ENCODE measurements at regions not wholly inside any gene's neighbourhood (a gene's known extent, or its start where the extent isn't known, plus 50 kb on each side); places are given as distances from the start of the nearest gene placed in this dataset.

DNA sequence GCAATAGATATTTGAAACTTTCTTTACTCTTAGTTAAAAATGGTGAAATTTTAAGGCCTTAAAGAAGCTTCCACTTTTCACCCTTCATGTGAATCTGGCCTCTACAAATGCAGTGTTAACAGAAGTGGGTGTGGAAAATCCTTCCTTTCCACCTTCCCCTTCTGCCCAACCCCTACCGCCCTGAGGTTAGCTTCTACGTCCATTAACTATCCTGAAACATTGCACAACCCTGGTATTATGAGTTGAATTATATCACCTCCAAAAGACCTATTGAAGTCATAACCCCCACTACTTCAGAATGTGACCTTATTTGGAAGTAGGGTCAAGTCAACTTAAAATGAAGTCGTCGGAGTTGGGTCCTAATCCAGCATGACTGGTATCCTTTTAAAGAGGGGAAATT is 80.8 kb upstream of the ACSL3 start:
- no peak overlapping the region for H3K4me3 ChIP-seq (ENCODE audit: low read depth in 1 of 2, low read length in 2 of 2)
- H3K27ac ChIP-seq (ENCODE audit: low read length) = no peak overlapping the region
- no peaks in the 10 kb centered on the region for H3K4me1 ChIP-seq (ENCODE audit: control insufficient read depth in 1 of 2, insufficient read depth in 2 of 2, low read length in 2 of 2)
- no peaks in the 10 kb centered on the region for H3K9me3 ChIP-seq (ENCODE audit: control insufficient read depth in 1 of 2, low read length in 2 of 2)
- H3K27me3 ChIP-seq (ENCODE audit: low read depth, low read length) = no peaks in the 10 kb centered on the region
- H3K36me3 ChIP-seq (ENCODE audit: control insufficient read depth in 1 of 2, insufficient read depth in 2 of 2, low read length in 2 of 2) = no peaks in the 10 kb centered on the region

GRCh38 chr2:222782201-222782730 is 78.6 kb upstream of the ACSL3 start:
- H3K27ac ChIP-seq (ENCODE audit: low read length) = no peak overlapping the region

GRCh38 chr2:222783592-222783991 is 77.2 kb upstream of the ACSL3 start:
- Histone ChIP-seq H3K9me3 (ENCODE audit: control insufficient read depth in 1 of 2, low read length in 2 of 2) (no peaks in the 10 kb centered on the region), H3K4me1 (ENCODE audit: control insufficient read depth in 1 of 2, insufficient read depth in 2 of 2, low read length in 2 of 2) (no peaks in the 10 kb centered on the region), H3K27ac (ENCODE audit: low read length) (no peak overlapping the region), H3K4me3 (ENCODE audit: low read depth in 1 of 2, low read length in 2 of 2) (no peak overlapping the region), H3K36me3 (ENCODE audit: control insufficient read depth in 1 of 2, insufficient read depth in 2 of 2, low read length in 2 of 2) (no peaks in the 10 kb centered on the region), H3K27me3 (ENCODE audit: low read depth, low read length) (no peaks in the 10 kb centered on the region)

More at GRCh38 chr2:222782201-222782730, 78.6 kb upstream of the ACSL3 start:
- H3K36me3 ChIP-seq (ENCODE audit: control insufficient read depth in 1 of 2, insufficient read depth in 2 of 2, low read length in 2 of 2) = no peaks in the 10 kb centered on the region
- no peaks in the 10 kb centered on the region for H3K4me1 ChIP-seq (ENCODE audit: control insufficient read depth in 1 of 2, insufficient read depth in 2 of 2, low read length in 2 of 2)
- no peaks in the 10 kb centered on the region for H3K27me3 ChIP-seq (ENCODE audit: low read depth, low read length)
- no peak overlapping the region for H3K4me3 ChIP-seq (ENCODE audit: low read depth in 1 of 2, low read length in 2 of 2)
- no peaks in the 10 kb centered on the region for H3K9me3 ChIP-seq (ENCODE audit: control insufficient read depth in 1 of 2, low read length in 2 of 2)

DNA sequence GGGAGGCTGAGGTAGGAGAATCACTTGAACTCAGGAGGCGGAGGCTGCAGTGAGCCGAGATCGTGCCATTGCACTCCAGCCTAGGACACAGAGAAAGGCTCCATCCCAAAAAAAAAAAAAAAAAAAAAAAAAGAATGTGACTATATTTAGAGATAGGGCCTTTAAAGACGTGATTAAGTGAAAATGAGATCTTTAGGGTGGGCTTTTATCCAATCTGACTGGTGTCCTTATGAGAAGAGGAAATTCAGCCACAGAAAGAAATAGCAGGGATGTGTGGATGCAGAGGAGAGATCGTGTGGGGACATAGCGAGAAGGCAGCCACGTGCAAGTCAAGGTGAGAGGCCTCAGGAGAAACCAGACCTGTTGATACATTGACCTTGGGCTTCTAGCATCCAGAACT is 69.9 kb upstream of the ACSL3 start:
- H3K4me3 ChIP-seq (ENCODE audit: low read depth in 1 of 2, low read length in 2 of 2) = no peak overlapping the region
- H3K27me3 ChIP-seq (ENCODE audit: low read depth, low read length) = no peaks in the 10 kb centered on the region
- H3K27ac ChIP-seq (ENCODE audit: low read length) = no peak overlapping the region
- H3K4me1 ChIP-seq (ENCODE audit: control insufficient read depth in 1 of 2, insufficient read depth in 2 of 2, low read length in 2 of 2) = no peaks in the 10 kb centered on the region
- no peaks in the 10 kb centered on the region for H3K36me3 ChIP-seq (ENCODE audit: control insufficient read depth in 1 of 2, insufficient read depth in 2 of 2, low read length in 2 of 2)
- H3K9me3 ChIP-seq (ENCODE audit: control insufficient read depth in 1 of 2, low read length in 2 of 2) = no peaks in the 10 kb centered on the region

DNA sequence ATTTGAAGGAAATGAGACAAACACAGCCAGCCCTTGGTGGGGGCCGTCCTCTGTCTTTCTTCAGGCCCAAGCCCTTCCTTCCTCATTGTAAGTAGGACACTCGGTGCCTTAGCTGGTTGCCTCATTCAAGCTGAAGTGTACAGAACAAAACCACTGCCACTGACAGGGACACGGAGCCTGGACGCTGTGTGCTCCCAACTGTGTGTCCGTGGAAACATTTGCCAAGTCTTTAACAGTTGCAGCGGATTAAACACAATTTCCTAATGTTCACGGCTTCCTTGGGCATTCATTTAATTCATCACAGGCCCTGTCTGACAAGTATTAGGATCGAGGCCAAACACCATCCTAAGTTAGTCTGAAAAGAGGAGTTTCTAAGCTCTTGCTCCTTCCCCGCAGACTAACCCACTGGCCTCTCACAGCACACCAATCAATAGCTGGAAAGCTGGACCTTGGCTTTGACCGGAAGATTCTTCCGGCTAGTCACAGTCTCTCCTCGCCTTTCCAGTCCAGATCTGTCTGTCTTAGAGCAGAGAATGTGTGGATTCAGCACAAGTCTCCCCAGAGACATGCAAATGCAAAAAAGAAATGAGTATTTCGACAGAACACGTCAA is 68.7 kb upstream of the ACSL3 start:
- H3K36me3 ChIP-seq (ENCODE audit: control insufficient read depth in 1 of 2, insufficient read depth in 2 of 2, low read length in 2 of 2) = no peaks in the 10 kb centered on the region
- H3K4me1 ChIP-seq (ENCODE audit: control insufficient read depth in 1 of 2, insufficient read depth in 2 of 2, low read length in 2 of 2) = peaks cover 0 to 5% of the 10 kb centered on the region in 2 donors
- H3K27ac ChIP-seq (ENCODE audit: low read length) = peak overlapping the region; percentile 28
- no peak overlapping the region for H3K4me3 ChIP-seq (ENCODE audit: low read depth in 1 of 2, low read length in 2 of 2)
- no peaks in the 10 kb centered on the region for H3K27me3 ChIP-seq (ENCODE audit: low read depth, low read length)
- no peaks in the 10 kb centered on the region for H3K9me3 ChIP-seq (ENCODE audit: control insufficient read depth in 1 of 2, low read length in 2 of 2)

DNA sequence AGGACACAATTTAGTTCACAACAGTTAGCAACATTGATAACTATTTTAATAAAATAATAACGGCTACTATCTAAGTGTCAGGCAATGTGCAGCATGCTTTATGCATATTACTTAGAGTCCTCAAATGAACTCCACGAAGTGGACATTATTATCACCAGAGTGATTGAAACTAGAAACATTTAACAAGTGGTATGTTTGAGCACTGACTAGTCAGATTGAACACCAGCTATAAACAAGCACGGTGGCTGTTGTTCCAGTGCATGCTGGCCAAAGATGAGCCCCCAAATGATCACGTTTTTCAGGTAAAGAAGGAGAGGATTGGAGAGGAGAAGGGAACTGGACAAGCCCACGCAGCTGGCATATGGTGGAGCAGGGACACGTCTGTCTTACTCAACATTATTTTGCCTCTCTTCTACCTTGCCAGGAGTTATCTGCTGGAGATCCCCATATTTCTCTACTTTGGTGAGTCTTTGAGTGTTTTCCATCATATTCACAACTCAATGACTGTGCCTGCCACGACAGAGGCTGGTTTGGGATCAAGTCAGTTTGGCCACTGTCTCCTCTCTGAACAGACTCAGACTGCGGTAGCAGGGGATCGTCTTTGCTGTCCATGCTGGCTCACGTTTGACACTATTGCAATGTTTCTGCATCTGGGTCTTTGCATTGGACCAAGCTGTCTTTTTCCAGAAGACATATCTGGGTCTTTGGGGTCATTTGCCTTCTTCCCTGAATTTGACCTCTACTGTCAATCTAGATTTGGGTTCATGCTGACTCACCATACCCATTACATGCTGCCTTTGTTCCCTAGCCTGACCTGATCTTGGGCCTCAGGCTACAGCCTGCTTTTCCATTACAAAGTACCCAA is 66.0 kb upstream of the ACSL3 start:
- H3K36me3 ChIP-seq (ENCODE audit: control insufficient read depth in 1 of 2, insufficient read depth in 2 of 2, low read length in 2 of 2) = no peaks in the 10 kb centered on the region
- H3K9me3 ChIP-seq (ENCODE audit: control insufficient read depth in 1 of 2, low read length in 2 of 2) = no peaks in the 10 kb centered on the region
- H3K27ac ChIP-seq (ENCODE audit: low read length) = no peak overlapping the region
- peaks cover 0 to 10% of the 10 kb centered on the region in 2 donors for H3K4me1 ChIP-seq (ENCODE audit: control insufficient read depth in 1 of 2, insufficient read depth in 2 of 2, low read length in 2 of 2)
- H3K4me3 ChIP-seq (ENCODE audit: low read depth in 1 of 2, low read length in 2 of 2) = no peak overlapping the region
- H3K27me3 ChIP-seq (ENCODE audit: low read depth, low read length) = no peaks in the 10 kb centered on the region

DNA sequence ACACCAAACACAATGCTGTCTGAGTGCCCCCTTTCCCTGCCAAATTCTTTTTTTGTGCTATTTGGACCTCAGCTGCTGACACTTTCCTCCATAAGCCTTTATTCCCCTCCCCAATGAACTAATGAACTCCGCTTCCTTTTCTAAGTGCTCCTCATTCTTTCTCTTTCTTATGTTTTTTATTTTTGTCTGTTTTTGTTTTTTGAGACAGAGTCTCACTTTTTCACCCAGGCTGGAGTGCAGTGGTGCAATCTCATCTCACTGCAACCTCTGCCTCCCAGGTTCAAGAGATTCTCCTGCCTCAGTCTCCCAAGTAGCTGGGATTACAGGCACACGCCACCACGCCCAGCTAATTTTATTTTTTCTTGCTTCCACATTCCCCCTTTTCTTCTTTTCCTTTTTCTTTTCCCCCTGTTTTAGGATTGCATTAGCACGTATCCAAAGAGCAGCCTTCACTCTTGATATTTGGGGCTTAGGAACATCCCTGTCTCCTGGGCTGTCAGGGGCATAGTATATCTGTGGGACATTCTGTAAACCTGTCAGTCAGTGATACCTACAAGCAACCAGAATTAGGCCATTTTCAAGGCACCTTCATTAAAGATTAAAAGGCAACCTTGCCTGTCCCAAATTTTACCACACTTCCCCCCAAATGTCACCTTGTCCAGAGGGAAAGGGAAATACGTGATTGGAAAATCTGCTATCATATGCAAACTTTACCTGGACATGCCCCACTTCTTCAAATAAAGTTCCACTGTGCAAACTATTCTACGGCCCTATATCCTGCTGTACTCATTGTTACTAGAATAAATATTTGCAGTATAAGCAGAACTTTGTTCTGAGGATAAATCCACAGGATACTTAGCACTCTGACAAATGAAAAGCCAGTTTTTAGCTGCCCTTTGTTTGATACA is 65.1 kb upstream of the ACSL3 start:
- Histone ChIP-seq H3K4me1 (ENCODE audit: control insufficient read depth in 1 of 2, insufficient read depth in 2 of 2, low read length in 2 of 2) (peaks cover 0 to 10% of the 10 kb centered on the region in 2 donors), H3K27ac (ENCODE audit: low read length) (no peak overlapping the region), H3K36me3 (ENCODE audit: control insufficient read depth in 1 of 2, insufficient read depth in 2 of 2, low read length in 2 of 2) (no peaks in the 10 kb centered on the region), H3K4me3 (ENCODE audit: low read depth in 1 of 2, low read length in 2 of 2) (no peak overlapping the region), H3K9me3 (ENCODE audit: control insufficient read depth in 1 of 2, low read length in 2 of 2) (no peaks in the 10 kb centered on the region), H3K27me3 (ENCODE audit: low read depth, low read length) (no peaks in the 10 kb centered on the region)

DNA sequence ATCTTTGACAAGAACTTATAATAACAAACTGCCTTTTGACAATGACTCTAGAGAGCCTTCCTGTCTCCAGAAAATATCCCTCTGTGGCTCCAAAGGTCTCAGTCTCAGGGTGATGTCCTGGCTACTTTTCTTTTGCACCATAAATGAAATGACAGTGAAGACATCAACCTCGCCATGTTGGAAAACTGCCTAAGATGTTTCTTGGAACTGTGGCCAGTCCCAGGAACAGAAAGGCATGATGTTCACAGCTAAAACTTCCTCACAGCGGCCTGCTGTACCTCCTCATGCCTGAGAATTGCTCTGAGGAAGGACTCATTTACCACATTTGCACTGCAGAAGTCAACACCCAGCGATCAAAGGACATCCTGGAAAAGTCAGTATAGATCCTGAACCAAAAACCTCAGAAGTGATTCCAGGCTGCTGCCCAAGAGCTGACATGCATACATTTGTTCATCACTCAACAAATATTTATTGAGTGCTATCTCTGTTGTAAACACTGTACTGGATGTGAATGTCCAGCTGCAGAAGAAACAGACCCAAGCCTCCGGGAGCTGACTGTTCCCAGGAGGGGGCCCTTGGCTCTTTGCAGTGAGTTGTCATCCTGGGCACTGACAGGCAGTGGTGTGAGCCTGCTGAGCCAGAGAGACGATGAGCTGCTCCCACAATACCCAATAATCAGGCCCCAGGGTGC is 64.3 kb upstream of the ACSL3 start:
- H3K27me3 ChIP-seq (ENCODE audit: low read depth, low read length) = no peaks in the 10 kb centered on the region
- no peaks in the 10 kb centered on the region for H3K36me3 ChIP-seq (ENCODE audit: control insufficient read depth in 1 of 2, insufficient read depth in 2 of 2, low read length in 2 of 2)
- H3K4me3 ChIP-seq (ENCODE audit: low read depth in 1 of 2, low read length in 2 of 2) = no peak overlapping the region
- H3K27ac ChIP-seq (ENCODE audit: low read length) = no peak overlapping the region
- H3K4me1 ChIP-seq (ENCODE audit: control insufficient read depth in 1 of 2, insufficient read depth in 2 of 2, low read length in 2 of 2) = peaks cover 0 to 10% of the 10 kb centered on the region in 2 donors
- H3K9me3 ChIP-seq (ENCODE audit: control insufficient read depth in 1 of 2, low read length in 2 of 2) = no peaks in the 10 kb centered on the region

DNA sequence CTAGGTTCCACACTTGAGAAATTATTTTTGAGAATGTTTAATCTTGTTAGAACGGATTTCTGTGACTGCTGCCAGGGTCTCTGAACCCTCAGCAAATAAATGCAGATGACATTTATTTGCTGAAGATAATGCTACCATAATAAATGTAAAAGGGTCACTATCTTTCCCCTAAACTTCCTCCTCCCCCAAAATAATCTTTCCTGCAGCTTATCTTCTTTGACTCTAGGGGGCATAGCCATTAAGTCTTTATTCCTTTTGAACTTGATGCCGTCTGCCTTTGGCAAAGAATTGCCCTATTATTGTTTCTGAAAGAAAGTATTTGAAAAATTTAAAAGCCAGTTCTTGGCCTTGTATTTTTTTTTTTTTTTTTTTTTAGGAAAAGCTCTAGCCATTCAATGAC is 63.6 kb upstream of the ACSL3 start:
- no peaks in the 10 kb centered on the region for H3K27me3 ChIP-seq (ENCODE audit: low read depth, low read length)
- H3K9me3 ChIP-seq (ENCODE audit: control insufficient read depth in 1 of 2, low read length in 2 of 2) = no peaks in the 10 kb centered on the region
- peaks cover 0 to 10% of the 10 kb centered on the region in 2 donors for H3K4me1 ChIP-seq (ENCODE audit: control insufficient read depth in 1 of 2, insufficient read depth in 2 of 2, low read length in 2 of 2)
- no peaks in the 10 kb centered on the region for H3K36me3 ChIP-seq (ENCODE audit: control insufficient read depth in 1 of 2, insufficient read depth in 2 of 2, low read length in 2 of 2)
- H3K27ac ChIP-seq (ENCODE audit: low read length) = no peak overlapping the region
- H3K4me3 ChIP-seq (ENCODE audit: low read depth in 1 of 2, low read length in 2 of 2) = no peak overlapping the region

- Histone ChIP-seq H3K4me3 (ENCODE audit: low read depth in 1 of 2, low read length in 2 of 2) (no peak overlapping the region), H3K4me1 (ENCODE audit: control insufficient read depth in 1 of 2, insufficient read depth in 2 of 2, low read length in 2 of 2) (peaks cover 0 to 10% of the 10 kb centered on the region in 2 donors), H3K27ac (ENCODE audit: low read length) (no peak overlapping the region), H3K9me3 (ENCODE audit: control insufficient read depth in 1 of 2, low read length in 2 of 2) (no peaks in the 10 kb centered on the region), H3K27me3 (ENCODE audit: low read depth, low read length) (no peaks in the 10 kb centered on the region), H3K36me3 (ENCODE audit: control insufficient read depth in 1 of 2, insufficient read depth in 2 of 2, low read length in 2 of 2) (no peaks in the 10 kb centered on the region)
These were observed 63.0 kb upstream of the ACSL3 start for GRCh38 chr2:222797871-222798270.

All from muscle layer of duodenum (tissue), 2 donors.